Mesendoderm (in vitro differentiated cells): ENCODE measurements at regions not wholly inside any gene's neighbourhood (a gene's known extent, or its start where the extent isn't known, plus 50 kb on each side); places are given as distances from the start of the nearest gene placed in this dataset.

Source experiments
- DNase-seq: peaks from one replicate; pipeline ENCODE4 v3.0.0; 2013
- H2AK5ac ChIP-seq: 2 replicates; pipeline ENCODE4 v1.6.1; 2013; ENCODE audit warnings: low read length, inconsistent platforms
- H2BK120ac ChIP-seq: 2 replicates; pipeline ENCODE4 v1.6.1; 2013; ENCODE audit warnings: low read depth, mild to moderate bottlenecking, low read length, moderate library complexity, mixed read lengths
- H2BK15ac ChIP-seq: replicated peaks from 2 replicates; pipeline ENCODE4 v1.6.1; 2013; ENCODE audit warnings: low read depth, mild to moderate bottlenecking, moderate library complexity
- H2BK5ac ChIP-seq: 2 replicates; pipeline ENCODE4 v1.6.1; 2013; ENCODE audit warnings: low read length, inconsistent platforms
- H3K18ac ChIP-seq: 2 replicates; pipeline ENCODE4 v1.6.1; 2013; ENCODE audit warnings: mild to moderate bottlenecking, low read length, mixed read lengths
- H3K23ac ChIP-seq: one replicate; pipeline ENCODE4 v1.6.1; 2013; ENCODE audit warnings: low read length
- H3K27ac ChIP-seq: 2 replicates; pipeline ENCODE4 v1.5.1; 2013; ENCODE audit warnings: low read depth, mild to moderate bottlenecking, inconsistent platforms, low read length, moderate library complexity
- H3K27me3 ChIP-seq: 2 replicates; pipeline ENCODE4 v1.6.1; 2013; ENCODE audit warnings: low read length, control low read depth, mild to moderate bottlenecking, inconsistent platforms; ENCODE audit not compliant: insufficient read depth, poor library complexity
- H3K36me3 ChIP-seq: 2 replicates; pipeline ENCODE4 v1.6.1; 2013; ENCODE audit warnings: low read length, inconsistent platforms; ENCODE audit not compliant: control insufficient read depth, insufficient read depth
- H3K4ac ChIP-seq: one replicate; pipeline ENCODE4 v1.6.1; 2013; ENCODE audit warnings: low read depth, mild to moderate bottlenecking, low read length, moderate library complexity
- H3K4me1 ChIP-seq: 2 replicates; pipeline ENCODE4 v1.6.1; 2013; ENCODE audit warnings: low read depth, low read length, inconsistent platforms; ENCODE audit not compliant: control insufficient read depth
- H3K4me2 ChIP-seq: 2 replicates; pipeline ENCODE4 v1.6.1; 2013; ENCODE audit warnings: low read length
- H3K4me3 ChIP-seq: 2 replicates; pipeline ENCODE4 v1.5.1; 2013; ENCODE audit warnings: mild to moderate bottlenecking, low read length
- H3K56ac ChIP-seq: one replicate; pipeline ENCODE4 v1.6.1; 2013; ENCODE audit warnings: low read length
- H3K79me1 ChIP-seq: 2 replicates; pipeline ENCODE4 v1.6.1; 2013; ENCODE audit warnings: low read length, inconsistent platforms
- H3K79me2 ChIP-seq: 2 replicates; pipeline ENCODE4 v1.6.1; 2013; ENCODE audit warnings: mild to moderate bottlenecking, low read length; ENCODE audit not compliant: control insufficient read depth, insufficient read depth
- H3K9ac ChIP-seq: 2 replicates; pipeline ENCODE4 v1.6.1; 2013; ENCODE audit warnings: low read length, inconsistent platforms
- H4K5ac ChIP-seq: one replicate; pipeline ENCODE4 v1.6.1; 2013; ENCODE audit warnings: low read length
- H4K8ac ChIP-seq: one replicate; pipeline ENCODE4 v1.6.1; 2013; ENCODE audit warnings: low read depth, mild to moderate bottlenecking, control low read depth, low read length, moderate library complexity
- WGBS: extraction: QIAGEN DNeasy Blood & Tissue Kit; methylation state at CpG from one replicate; pipeline ENCODE4 v1.1.7; 2013; ENCODE audit warnings: low lambda C conversion rate, missing lambda C conversion rate; ENCODE audit not compliant: insufficient coverage; ENCODE audit errors: extremely low coverage; 5-methylcytosine and 5-hydroxymethylcytosine counted together

DNA sequence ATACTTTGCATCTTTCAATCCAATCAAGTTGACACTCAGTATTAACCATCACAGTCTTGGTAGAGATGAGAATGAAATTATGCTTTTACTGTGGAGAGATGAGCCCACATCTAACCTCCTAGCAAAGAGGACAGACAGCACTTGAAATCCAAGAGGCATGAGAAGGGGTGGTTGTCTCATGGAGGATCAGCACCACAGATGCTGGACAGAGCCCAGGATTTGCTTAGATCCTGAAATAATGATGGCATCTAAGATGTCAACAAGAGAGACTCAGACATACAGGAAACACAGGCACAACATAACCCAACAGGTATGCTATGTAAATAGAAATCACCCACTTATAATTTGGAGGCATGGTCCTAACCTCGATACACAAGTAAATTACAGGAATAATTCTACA is 74.3 kb upstream of the VCX2 start:
- H2AK5ac ChIP-seq = no peak overlapping the region
- H3K27ac ChIP-seq = no peak overlapping the region
- H3K18ac ChIP-seq = no peak overlapping the region
- no peak overlapping the region for H3K4me2 ChIP-seq
- no peaks in the 10 kb centered on the region for H3K27me3 ChIP-seq
- no peak overlapping the region for H4K5ac ChIP-seq
- no peak overlapping the region for H3K9ac ChIP-seq
- H3K4me3 ChIP-seq = no peak overlapping the region
- H3K36me3 ChIP-seq = no peaks in the 10 kb centered on the region
- H4K8ac ChIP-seq = no peak overlapping the region
- no peak overlapping the region for H2BK5ac ChIP-seq
- no peak overlapping the region for H2BK15ac ChIP-seq
- H3K4me1 ChIP-seq = no peaks in the 10 kb centered on the region
- H3K79me1 ChIP-seq = no peaks in the 10 kb centered on the region
- H3K79me2 ChIP-seq = no peaks in the 10 kb centered on the region
- H3K56ac ChIP-seq = no peak overlapping the region
- H3K23ac ChIP-seq = no peak overlapping the region
- WGBS = no CpG with 5 or more reads among the region's 1 CpG
- DNase-seq = peak; percentile 10
- H2BK120ac ChIP-seq = no peak overlapping the region
- no peak overlapping the region for H3K4ac ChIP-seq

DNA sequence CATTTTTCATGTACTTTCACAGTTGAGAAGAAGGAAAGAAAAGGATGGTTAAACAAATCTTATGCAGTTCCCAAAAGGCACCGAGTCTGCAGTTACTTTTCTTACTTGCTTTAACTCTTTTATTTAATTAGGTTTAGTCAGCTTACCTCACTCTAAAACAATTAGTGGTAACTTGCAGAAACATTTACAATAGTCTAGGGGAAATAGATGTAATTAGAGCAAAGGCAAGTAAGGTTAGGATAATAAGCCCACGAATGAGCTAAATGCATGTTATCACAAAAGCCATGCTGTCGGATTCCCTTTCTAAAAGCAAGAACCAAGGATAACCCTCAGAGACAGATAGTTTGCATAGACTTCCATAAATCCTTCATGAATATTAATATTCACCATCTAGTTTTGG is 82.0 kb upstream of the VCX2 start:
- Histone ChIP-seq H3K36me3 (no peaks in the 10 kb centered on the region), H2AK5ac (no peak overlapping the region), H3K56ac (no peak overlapping the region), H3K23ac (no peak overlapping the region), H2BK5ac (no peak overlapping the region), H4K5ac (no peak overlapping the region), H2BK15ac (no peak overlapping the region), H3K9ac (no peak overlapping the region), H3K4me3 (no peak overlapping the region), H2BK120ac (no peak overlapping the region), H3K18ac (no peak overlapping the region), H3K79me1 (no peaks in the 10 kb centered on the region), H3K27me3 (no peaks in the 10 kb centered on the region), H3K27ac (no peak overlapping the region), H3K4me1 (no peaks in the 10 kb centered on the region), H3K4ac (no peak overlapping the region), H3K79me2 (no peaks in the 10 kb centered on the region), H3K4me2 (no peak overlapping the region), H4K8ac (no peak overlapping the region)
- no CpG with 5 or more reads among the region's 3 CpGs for WGBS
- no peak for DNase-seq

DNA sequence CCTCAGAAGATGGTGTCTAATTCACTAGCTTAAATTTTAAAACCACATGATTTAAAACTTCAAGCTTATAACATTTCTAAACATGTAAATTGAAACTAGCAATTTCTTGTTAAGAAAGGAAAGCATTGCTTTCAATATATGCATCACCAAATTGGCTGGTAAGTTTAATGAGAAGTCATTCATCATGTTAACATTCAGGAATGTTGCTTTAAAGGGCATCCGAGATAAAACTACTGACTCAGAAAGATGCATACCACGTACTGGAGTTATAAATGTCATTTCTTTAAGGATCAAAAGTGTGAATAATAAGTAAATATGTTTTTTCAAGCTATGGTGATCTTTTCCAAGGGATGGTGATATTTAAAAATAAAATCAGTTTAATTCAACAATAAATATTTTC is 83.3 kb upstream of the VCX2 start:
- no peaks in the 10 kb centered on the region for H3K27me3 ChIP-seq
- WGBS = no CpG with 5 or more reads among the region's 2 CpGs

DNA sequence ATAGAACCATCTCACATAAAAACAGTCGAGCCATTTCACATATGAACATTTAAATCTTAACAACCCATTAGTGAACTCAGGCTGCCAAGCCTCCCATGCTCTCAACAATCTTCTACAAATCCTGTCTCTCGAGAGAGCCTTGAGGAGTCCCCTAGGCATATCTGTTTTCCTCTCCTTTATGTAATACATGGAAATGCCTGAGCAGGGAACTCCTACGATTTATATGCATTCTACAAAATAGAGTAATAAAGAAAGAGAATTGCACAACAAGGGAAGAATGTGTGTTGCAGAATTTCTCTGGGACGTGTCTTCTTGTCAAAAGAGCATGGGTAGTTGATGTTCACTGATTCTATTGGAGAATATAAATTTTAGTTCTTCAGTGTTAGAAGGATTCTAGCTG is 101.8 kb upstream of the VCX2 start:
- no peak overlapping the region for H4K5ac ChIP-seq
- H2BK5ac ChIP-seq = no peak overlapping the region
- no peak overlapping the region for H3K4me2 ChIP-seq
- H3K79me1 ChIP-seq = no peaks in the 10 kb centered on the region
- H3K56ac ChIP-seq = no peak overlapping the region
- no peak overlapping the region for H3K23ac ChIP-seq
- H3K79me2 ChIP-seq = no peaks in the 10 kb centered on the region
- no peak overlapping the region for H2AK5ac ChIP-seq
- no peaks in the 10 kb centered on the region for H3K4me1 ChIP-seq
- H3K27me3 ChIP-seq = no peaks in the 10 kb centered on the region
- H3K4me3 ChIP-seq = no peak overlapping the region
- DNase-seq = no peak
- no peak overlapping the region for H2BK15ac ChIP-seq
- no peak overlapping the region for H3K9ac ChIP-seq
- no CpG with 5 or more reads among the region's 4 CpGs for WGBS
- H3K18ac ChIP-seq = no peak overlapping the region
- no peak overlapping the region for H4K8ac ChIP-seq
- no peaks in the 10 kb centered on the region for H3K36me3 ChIP-seq
- H3K4ac ChIP-seq = no peak overlapping the region
- no peak overlapping the region for H2BK120ac ChIP-seq
- no peak overlapping the region for H3K27ac ChIP-seq

More for the DNA sequence above, 83.3 kb upstream of the VCX2 start:
- no peak for DNase-seq
- no peak overlapping the region for H2AK5ac ChIP-seq
- no peak overlapping the region for H3K4ac ChIP-seq
- no peaks in the 10 kb centered on the region for H3K4me1 ChIP-seq
- no peak overlapping the region for H2BK120ac ChIP-seq
- no peak overlapping the region for H3K9ac ChIP-seq
- H3K4me2 ChIP-seq = no peak overlapping the region
- no peak overlapping the region for H2BK5ac ChIP-seq
- no peak overlapping the region for H4K5ac ChIP-seq
- no peak overlapping the region for H4K8ac ChIP-seq
- H3K56ac ChIP-seq = no peak overlapping the region
- no peak overlapping the region for H3K23ac ChIP-seq
- no peak overlapping the region for H2BK15ac ChIP-seq
- H3K27ac ChIP-seq = no peak overlapping the region
- H3K79me1 ChIP-seq = no peaks in the 10 kb centered on the region
- no peak overlapping the region for H3K18ac ChIP-seq
- no peaks in the 10 kb centered on the region for H3K79me2 ChIP-seq
- H3K4me3 ChIP-seq = no peak overlapping the region
- H3K36me3 ChIP-seq = no peaks in the 10 kb centered on the region

DNA sequence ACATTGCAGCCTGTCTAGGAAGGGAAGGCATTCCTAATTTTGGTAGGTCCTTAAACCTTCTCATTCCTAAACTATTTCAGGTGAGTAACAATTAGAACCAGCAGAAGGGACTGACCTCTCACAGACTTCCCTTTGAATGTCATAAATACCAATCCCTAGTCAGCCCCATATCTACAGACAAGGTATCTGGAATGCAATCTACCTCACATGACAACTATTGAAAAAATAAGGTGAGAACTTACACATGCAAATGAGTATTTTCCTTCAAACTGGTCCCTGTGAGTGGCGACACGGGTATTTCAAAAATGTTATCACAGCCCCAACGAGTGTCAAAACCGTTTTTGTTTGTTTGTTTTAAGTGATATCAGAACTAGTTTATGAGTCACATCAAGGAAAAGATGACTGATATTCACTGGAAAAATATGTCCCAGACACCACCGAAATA is 102.4 kb upstream of the VCX2 start:
- Histone ChIP-seq H3K79me1 (no peaks in the 10 kb centered on the region), H2BK15ac (no peak overlapping the region), H3K4me3 (no peak overlapping the region), H4K5ac (no peak overlapping the region), H3K4me1 (no peaks in the 10 kb centered on the region), H3K9ac (no peak overlapping the region), H3K23ac (no peak overlapping the region), H2BK5ac (no peak overlapping the region), H3K27ac (no peak overlapping the region), H2BK120ac (no peak overlapping the region), H3K79me2 (no peaks in the 10 kb centered on the region), H3K27me3 (no peaks in the 10 kb centered on the region), H3K56ac (no peak overlapping the region), H3K36me3 (no peaks in the 10 kb centered on the region), H2AK5ac (no peak overlapping the region), H3K4ac (no peak overlapping the region), H3K18ac (no peak overlapping the region), H4K8ac (no peak overlapping the region), H3K4me2 (no peak overlapping the region)
- WGBS = no CpG with 5 or more reads among the region's 5 CpGs
- DNase-seq = peak; percentile 66

DNA sequence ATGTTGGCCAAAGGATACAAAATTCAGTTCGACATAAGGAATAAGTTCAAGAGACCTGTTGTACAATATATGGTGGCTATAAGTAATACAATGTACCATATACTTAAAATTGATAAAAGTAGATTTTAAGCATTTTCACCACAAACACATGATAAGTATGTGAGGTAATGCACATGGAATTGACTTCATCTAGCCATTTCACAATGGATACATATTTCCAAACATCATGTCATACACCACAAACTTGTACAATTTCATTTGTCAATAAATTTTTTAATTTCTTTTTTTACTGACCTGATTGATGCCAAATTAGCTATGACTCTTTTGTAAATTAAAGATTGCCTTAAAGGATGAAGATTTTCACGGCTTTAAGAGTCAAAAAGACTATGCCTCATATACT is 103.1 kb upstream of the VCX2 start:
- no peak overlapping the region for H3K27ac ChIP-seq
- no CpG with 5 or more reads among the region's 2 CpGs for WGBS

More for the DNA sequence above, 103.1 kb upstream of the VCX2 start:
- Histone ChIP-seq H3K4me1 (no peaks in the 10 kb centered on the region), H3K56ac (no peak overlapping the region), H3K79me1 (no peaks in the 10 kb centered on the region), H2BK120ac (no peak overlapping the region), H3K4me3 (no peak overlapping the region), H4K8ac (no peak overlapping the region), H3K36me3 (no peaks in the 10 kb centered on the region), H2BK15ac (no peak overlapping the region), H3K18ac (no peak overlapping the region), H3K23ac (no peak overlapping the region), H2BK5ac (no peak overlapping the region), H3K79me2 (no peaks in the 10 kb centered on the region), H2AK5ac (no peak overlapping the region), H4K5ac (no peak overlapping the region), H3K4ac (no peak overlapping the region), H3K9ac (no peak overlapping the region), H3K27me3 (no peaks in the 10 kb centered on the region), H3K4me2 (no peak overlapping the region)
- DNase-seq = no peak
